Muscle layer of colon (tissue), 2 donors: ENCODE measurements at regions not wholly inside any gene's neighbourhood (a gene's known extent, or its start where the extent isn't known, plus 50 kb on each side); places are given as distances from the start of the nearest gene placed in this dataset.

Experiments used
- H3K27ac ChIP-seq: one replicate; pipeline ENCODE4 v1.7.0; 2013; ENCODE audit warnings: low read depth, mild to moderate bottlenecking, low read length, moderate library complexity
- H3K27me3 ChIP-seq, 2 donors: one replicate each; pipeline ENCODE4 v1.7.0; 2013; ENCODE audit warnings: low read length in 2 of 2, mild to moderate bottlenecking in 2 of 2; ENCODE audit not compliant: insufficient read depth in 2 of 2, control insufficient read depth in 1 of 2
- H3K36me3 ChIP-seq: one replicate; pipeline ENCODE4 v1.7.0; 2013; ENCODE audit warnings: mild to moderate bottlenecking, low read length; ENCODE audit not compliant: insufficient read depth
- H3K4me1 ChIP-seq: one replicate; pipeline ENCODE4 v1.7.0; 2013; ENCODE audit warnings: mild to moderate bottlenecking, low read length; ENCODE audit not compliant: insufficient read depth
- H3K4me3 ChIP-seq, 2 donors: one replicate each; pipeline ENCODE4 v1.7.0; 2013; ENCODE audit warnings: low read length in 2 of 2, low read depth in 1 of 2, mild to moderate bottlenecking in 1 of 2, moderate library complexity in 1 of 2
- H3K9ac ChIP-seq: one replicate; pipeline ENCODE4 v1.7.0; 2013; ENCODE audit warnings: low read length
- H3K9me3 ChIP-seq: one replicate; pipeline ENCODE4 v1.7.0; 2013; ENCODE audit warnings: mild to moderate bottlenecking, low read length
- donor health status: abdominal sarcoma.
- donor health status: Adenocarcinoma of cecum.

DNA sequence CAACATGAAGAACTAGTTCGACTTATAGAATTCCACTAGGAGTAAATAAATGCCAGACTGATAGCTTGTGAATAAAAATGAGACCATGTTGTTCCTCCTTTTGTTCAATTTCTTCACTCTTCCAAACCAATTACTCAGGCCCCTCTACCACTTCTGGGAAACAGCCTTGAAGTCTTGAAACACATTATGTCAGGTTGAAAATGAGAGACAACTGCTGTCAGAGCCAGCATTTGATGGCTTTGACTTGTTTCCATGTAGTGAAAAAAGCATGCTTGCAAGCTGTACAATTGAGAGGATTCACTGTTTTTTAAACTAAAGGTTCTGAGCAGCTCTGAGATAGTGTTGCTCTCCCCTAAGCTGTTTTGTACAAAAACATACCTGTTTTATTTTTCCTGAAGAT, 337.1 kb upstream of the SGCD start:
- no peak overlapping the region for H3K9ac ChIP-seq
- H3K4me1 ChIP-seq, result no peaks in the 10 kb centered on the region

DNA sequence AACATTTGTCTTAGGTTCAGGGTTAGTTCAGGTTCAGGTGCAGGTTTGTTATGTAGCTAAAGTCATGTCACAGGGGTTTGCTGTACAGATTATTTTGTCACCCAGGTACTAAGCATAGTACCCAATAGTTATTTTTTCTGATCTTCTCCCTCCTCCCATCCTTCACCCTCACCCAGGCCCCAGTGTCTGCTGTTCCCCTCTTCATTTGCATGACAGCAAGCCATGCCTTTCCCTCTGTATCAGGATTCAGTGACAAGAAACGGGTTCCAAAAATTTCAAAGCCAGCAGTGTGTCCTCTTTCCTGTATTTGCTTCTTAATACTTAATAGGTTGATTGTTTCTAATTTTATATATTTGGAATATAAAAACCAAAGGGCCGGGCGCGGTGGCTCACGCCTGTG, 330.8 kb upstream of the SGCD start:
- Histone ChIP-seq H3K27me3 (no peaks in the 10 kb centered on the region), H3K9ac (no peak overlapping the region)

More for the DNA sequence above, 337.1 kb upstream of the SGCD start:
- no peaks in the 10 kb centered on the region for H3K36me3 ChIP-seq
- no peak overlapping the region for H3K27ac ChIP-seq
- H3K9me3 ChIP-seq, result no peaks in the 10 kb centered on the region
- no peaks in the 10 kb centered on the region for H3K27me3 ChIP-seq
- no peak overlapping the region for H3K4me3 ChIP-seq

DNA sequence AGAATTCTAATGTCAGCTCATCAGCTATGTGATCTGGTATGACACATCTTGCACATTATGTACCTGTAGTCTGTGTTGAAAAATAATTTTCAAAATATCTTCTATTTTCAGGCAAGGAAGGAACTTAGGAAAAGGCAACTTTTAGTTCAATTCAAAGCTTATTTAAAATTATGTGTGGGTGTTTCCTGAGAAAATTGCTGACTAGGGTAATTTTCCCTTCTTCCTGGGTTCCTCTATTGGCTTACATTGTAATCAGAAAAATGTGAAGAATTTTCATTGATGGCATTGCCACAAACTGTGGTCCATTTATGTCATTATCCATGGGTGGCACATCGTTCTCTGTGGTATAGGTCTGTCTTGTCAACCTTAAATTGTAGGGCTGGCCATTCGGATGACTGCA, 328.7 kb upstream of the SGCD start:
- H3K27me3 ChIP-seq, result no peaks in the 10 kb centered on the region
- no peaks in the 10 kb centered on the region for H3K36me3 ChIP-seq
- H3K9me3 ChIP-seq, result no peaks in the 10 kb centered on the region
- no peak overlapping the region for H3K9ac ChIP-seq
- H3K27ac ChIP-seq, result no peak overlapping the region
- no peak overlapping the region for H3K4me3 ChIP-seq
- H3K4me1 ChIP-seq, result no peaks in the 10 kb centered on the region

More for the DNA sequence above, 330.8 kb upstream of the SGCD start:
- Histone ChIP-seq H3K4me1 (no peaks in the 10 kb centered on the region), H3K36me3 (no peaks in the 10 kb centered on the region), H3K27ac (no peak overlapping the region), H3K4me3 (no peak overlapping the region), H3K9me3 (no peaks in the 10 kb centered on the region)

DNA sequence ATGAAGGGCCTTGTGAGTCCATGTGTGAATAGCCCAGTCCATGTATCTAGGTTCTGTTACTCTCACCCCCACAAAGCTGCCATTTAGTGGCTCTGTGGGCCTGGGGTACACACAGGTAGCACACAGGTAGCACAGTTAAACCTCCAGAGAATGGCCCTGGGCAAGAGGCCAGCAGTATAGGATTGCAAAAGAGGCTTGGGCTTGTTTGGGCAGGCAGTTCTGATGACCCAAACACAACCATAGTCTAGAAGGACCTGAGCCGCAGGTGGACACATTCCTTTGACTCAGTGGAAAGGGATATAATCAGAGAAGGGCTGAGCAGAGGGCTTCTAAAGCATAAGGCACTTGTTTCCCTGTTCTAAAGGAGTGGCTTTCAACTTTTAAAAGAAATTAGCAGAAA, 326.8 kb upstream of the SGCD start:
- Histone ChIP-seq H3K9ac (no peak overlapping the region), H3K27me3 (no peaks in the 10 kb centered on the region), H3K4me3 (no peak overlapping the region), H3K36me3 (no peaks in the 10 kb centered on the region), H3K9me3 (no peaks in the 10 kb centered on the region), H3K4me1 (no peaks in the 10 kb centered on the region), H3K27ac (no peak overlapping the region)

DNA sequence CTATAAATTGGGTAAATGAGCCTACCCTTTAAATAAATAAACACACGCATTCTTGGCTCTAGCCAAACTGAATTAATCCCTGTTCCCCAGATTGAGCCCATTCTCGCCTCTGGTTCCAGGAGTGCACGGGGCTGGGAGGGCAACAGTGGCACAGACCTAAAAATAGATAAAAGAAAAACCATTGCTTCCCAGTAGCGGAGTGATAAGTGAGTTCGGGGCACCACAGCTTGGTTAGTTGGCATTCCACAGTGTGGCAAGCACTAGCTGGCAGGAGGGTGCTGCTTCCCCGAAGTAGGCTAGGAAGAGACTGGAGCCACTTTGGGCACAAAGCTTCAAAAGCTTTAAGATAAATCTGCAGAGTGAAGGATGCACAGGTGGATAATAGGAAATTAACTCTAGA, 322.2 kb upstream of the SGCD start:
- no peaks in the 10 kb centered on the region for H3K4me1 ChIP-seq
- no peaks in the 10 kb centered on the region for H3K27me3 ChIP-seq
- no peaks in the 10 kb centered on the region for H3K9me3 ChIP-seq
- no peak overlapping the region for H3K27ac ChIP-seq
- H3K9ac ChIP-seq, result no peak overlapping the region
- H3K4me3 ChIP-seq, result no peak overlapping the region
- H3K36me3 ChIP-seq, result no peaks in the 10 kb centered on the region

DNA sequence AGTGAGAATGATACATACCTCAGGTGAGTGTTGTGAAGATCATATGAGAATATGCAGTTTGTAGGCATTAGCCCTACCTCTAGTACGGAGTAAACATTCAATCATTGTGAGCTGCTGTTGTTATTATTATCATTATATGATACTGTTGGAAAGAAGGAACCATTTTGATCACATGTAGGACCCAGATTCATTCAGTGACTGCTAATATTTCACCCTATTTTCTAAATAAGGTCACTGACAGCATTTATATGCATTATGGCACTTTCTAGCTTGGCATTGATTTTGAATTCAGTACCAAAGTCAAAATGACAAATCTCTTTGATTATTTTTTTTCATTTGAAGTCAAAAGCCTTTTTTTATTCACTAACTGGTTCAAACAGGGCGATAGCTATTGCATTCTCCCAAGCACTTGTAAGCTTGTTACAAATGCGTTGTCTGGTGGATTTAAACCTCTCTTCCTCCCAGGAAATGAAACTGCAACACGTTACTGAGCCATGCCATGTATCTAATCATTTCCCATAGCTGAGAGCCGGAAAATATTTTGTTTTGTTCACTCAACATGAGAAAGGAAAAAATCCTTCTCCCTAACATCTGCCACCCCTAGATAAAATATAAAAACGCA, 320.8 kb upstream of the SGCD start:
- Histone ChIP-seq H3K36me3 (no peaks in the 10 kb centered on the region), H3K27ac (no peak overlapping the region), H3K4me3 (no peak overlapping the region), H3K9me3 (no peaks in the 10 kb centered on the region), H3K9ac (no peak overlapping the region), H3K4me1 (no peaks in the 10 kb centered on the region), H3K27me3 (no peaks in the 10 kb centered on the region)

DNA sequence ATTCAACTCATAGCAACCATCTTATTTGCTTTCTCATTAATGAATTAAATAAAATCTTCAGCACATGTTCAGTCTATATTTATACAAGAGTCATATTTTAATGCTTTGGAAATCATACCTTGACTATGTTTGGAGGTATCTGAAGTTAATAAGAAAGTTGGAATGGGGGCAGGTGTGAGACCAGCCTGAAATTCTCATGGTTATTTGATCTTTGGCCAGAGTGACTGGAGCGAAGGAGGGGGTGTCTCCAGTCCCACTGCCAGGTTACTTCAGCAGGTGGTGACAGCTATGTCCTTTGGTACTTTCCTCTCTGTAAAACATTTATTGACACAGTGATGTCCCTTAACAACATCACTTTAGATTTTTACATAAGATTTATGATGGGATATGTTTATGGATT, 318.1 kb upstream of the SGCD start:
- Histone ChIP-seq H3K36me3 (no peaks in the 10 kb centered on the region), H3K9me3 (no peaks in the 10 kb centered on the region), H3K27me3 (no peaks in the 10 kb centered on the region), H3K4me1 (no peaks in the 10 kb centered on the region), H3K27ac (no peak overlapping the region), H3K4me3 (no peak overlapping the region), H3K9ac (no peak overlapping the region)

DNA sequence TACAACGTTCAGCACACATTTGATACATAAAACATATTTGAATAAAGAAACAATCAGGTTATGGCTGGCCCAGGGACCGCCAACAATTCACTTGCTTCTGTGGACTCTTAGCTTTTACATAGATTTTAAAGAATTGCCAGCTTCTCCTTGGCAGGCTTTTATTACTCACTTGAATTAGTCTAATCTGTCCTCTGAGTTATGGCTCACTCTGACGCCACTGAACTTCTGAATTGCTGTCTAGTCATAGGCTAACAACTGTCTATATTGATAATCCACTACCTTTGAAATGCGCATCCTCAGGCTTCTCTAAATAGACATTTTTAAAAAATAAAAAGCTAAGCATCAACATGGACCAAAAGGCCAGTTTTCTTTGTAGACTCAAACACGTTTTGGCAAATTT, 317.4 kb upstream of the SGCD start:
- H3K9me3 ChIP-seq, result no peaks in the 10 kb centered on the region
- H3K4me3 ChIP-seq, result no peak overlapping the region
- H3K9ac ChIP-seq, result no peak overlapping the region
- no peak overlapping the region for H3K27ac ChIP-seq
- H3K27me3 ChIP-seq, result no peaks in the 10 kb centered on the region
- no peaks in the 10 kb centered on the region for H3K36me3 ChIP-seq
- no peaks in the 10 kb centered on the region for H3K4me1 ChIP-seq

DNA sequence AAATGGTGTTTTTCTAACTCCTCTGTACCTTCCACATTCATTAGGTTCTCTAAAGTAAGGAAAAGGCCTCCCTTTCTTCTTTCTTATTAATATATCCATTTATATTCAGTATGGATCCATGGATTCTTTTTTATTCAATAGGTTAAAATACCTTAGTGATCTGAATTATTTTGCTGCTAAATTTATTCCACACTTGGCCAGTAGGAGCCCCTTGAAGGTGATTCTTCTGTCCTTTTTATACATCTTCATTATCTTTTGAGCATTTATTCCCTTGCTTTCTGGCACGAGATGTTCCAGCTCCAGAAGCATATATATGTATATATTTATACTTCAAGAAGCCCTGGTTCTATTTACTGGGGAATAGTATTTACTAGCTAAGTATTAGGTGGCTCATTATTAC, 311.8 kb upstream of the SGCD start:
- Histone ChIP-seq H3K36me3 (no peaks in the 10 kb centered on the region), H3K27ac (no peak overlapping the region), H3K9me3 (no peaks in the 10 kb centered on the region), H3K4me3 (no peak overlapping the region), H3K9ac (no peak overlapping the region), H3K27me3 (no peaks in the 10 kb centered on the region), H3K4me1 (peaks cover 10% of the 10 kb centered on the region)

DNA sequence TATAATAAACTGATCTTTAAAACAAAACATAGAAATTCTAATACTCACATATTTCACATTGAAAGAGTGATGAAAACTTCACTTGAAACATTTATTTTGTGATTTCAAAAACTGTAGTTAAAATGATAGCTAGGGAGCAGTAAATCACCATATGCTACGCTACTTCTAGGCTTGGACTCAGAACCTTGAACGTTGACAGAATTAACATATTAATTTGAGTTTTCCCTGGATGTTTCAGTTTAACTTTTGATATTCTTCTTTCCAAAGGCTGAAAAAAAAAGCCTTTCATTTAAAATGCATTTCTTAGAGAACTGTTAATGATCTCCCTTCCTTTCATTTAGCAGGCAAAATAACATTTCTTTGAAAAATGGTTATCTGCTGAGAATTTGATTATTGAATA, 307.8 kb upstream of the SGCD start:
- H3K36me3 ChIP-seq, result no peaks in the 10 kb centered on the region
- H3K4me1 ChIP-seq, result peaks cover 26% of the 10 kb centered on the region
- no peak overlapping the region for H3K27ac ChIP-seq
- no peak overlapping the region for H3K4me3 ChIP-seq
- H3K27me3 ChIP-seq, result no peaks in the 10 kb centered on the region
- no peaks in the 10 kb centered on the region for H3K9me3 ChIP-seq
- no peak overlapping the region for H3K9ac ChIP-seq

DNA sequence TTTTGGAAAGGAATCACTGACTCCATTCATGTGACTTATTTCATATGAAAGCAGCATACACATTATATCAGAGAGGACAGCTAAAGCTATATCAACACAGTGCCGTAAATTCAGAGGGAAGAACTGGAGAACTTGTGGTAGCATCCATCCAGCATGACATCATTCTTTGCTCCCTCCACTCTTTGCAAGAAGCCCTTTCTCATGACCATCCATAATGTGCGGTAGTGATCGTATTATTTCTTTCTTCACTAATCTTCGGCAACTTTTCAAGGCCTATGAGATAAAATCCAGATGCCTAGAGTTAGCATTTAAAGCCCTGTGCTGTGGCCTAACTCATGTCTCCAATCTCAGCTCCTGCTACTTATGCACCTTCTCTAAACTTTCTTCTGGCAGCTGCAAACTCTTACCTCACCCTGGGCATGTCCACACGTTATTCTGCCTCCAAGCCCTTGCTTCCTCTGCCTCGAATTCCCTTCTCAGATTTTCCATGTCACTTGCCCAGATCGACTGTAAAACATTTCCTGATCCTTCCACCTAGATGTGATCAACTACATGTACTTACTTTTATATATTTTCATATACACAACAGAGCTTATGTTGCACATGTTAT, 307.3 kb upstream of the SGCD start:
- H3K36me3 ChIP-seq, result no peaks in the 10 kb centered on the region
- H3K27me3 ChIP-seq, result no peaks in the 10 kb centered on the region
- H3K9ac ChIP-seq, result no peak overlapping the region
- H3K9me3 ChIP-seq, result no peaks in the 10 kb centered on the region
- H3K4me3 ChIP-seq, result no peak overlapping the region
- peaks cover 26% of the 10 kb centered on the region for H3K4me1 ChIP-seq
- no peak overlapping the region for H3K27ac ChIP-seq

DNA sequence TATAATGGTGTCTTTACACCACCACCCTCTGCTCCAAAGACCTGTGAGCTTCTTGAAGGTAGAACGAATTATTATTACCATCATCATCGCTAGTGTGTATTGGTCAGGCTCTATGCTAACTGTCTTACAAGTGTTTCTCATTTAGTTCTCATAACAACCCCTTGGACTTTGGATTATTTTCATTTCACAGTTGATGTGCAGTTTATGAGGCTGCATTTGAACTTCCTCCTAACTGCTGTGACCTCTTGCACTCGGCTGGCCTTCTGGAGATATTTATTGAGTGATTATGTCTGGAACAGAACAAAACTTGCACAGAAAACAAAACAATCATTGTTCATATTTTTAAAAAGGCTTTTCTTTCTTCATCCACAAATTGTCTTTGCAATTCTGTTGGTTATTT, 306.3 kb upstream of the SGCD start:
- Histone ChIP-seq H3K27ac (no peak overlapping the region), H3K9ac (no peak overlapping the region)

More for the DNA sequence above, 306.3 kb upstream of the SGCD start:
- Histone ChIP-seq H3K4me3 (no peak overlapping the region), H3K4me1 (peaks cover 26% of the 10 kb centered on the region), H3K9me3 (no peaks in the 10 kb centered on the region), H3K27me3 (no peaks in the 10 kb centered on the region), H3K36me3 (no peaks in the 10 kb centered on the region)
